K562 (cell line): ENCODE measurements at regions not wholly inside any gene's neighbourhood (a gene's known extent, or its start where the extent isn't known, plus 50 kb on each side); places are given as distances from the start of the nearest gene placed in this dataset.

ENCODE experiments used
- COPS2 ChIP-seq: fragments of 450-650 bp; conservative IDR thresholded peaks from 2 replicates; pipeline ENCODE4 v1.6.1; 2016; ENCODE audit warnings: mild to moderate bottlenecking, moderate library complexity
- CXXC5 ChIP-seq: fragments of 250-450 bp; sonication (Bioruptor Pico); IDR thresholded peaks from 2 replicates; pipeline ENCODE4 v1.8.0; 2022; ENCODE audit warnings: inconsistent platforms, mild to moderate bottlenecking, moderate library complexity
- E2F1 ChIP-seq: sonication (generic); formaldehyde crosslinking; IDR thresholded peaks from 2 replicates; pipeline ENCODE4 v1.8.1; 2023; ENCODE audit warnings: mild to moderate bottlenecking, missing genetic modification reagents, moderate library complexity
- FOXA3 ChIP-seq, 2 experiments: fragments of 450-650 bp in 1 of 2; sonication (generic) in 1 of 2; formaldehyde crosslinking; IDR thresholded peaks in 1 of 2; conservative IDR thresholded peaks in 1 of 2; 2 replicates each; pipeline versions ENCODE4 v1.4.0 to v1.8.0; 2020 to 2022; ENCODE audit warnings: mild to moderate bottlenecking in 2 of 2, missing genetic modification reagents in 1 of 2
- FOXK1 ChIP-seq: sonication (generic); formaldehyde crosslinking; IDR thresholded peaks from 2 replicates; pipeline ENCODE4 v1.8.0; 2022; ENCODE audit warnings: missing genetic modification reagents, mild to moderate bottlenecking, borderline replicate concordance
- HCFC1 ChIP-seq: IDR thresholded peaks from 2 replicates; pipeline ENCODE4 v1.6.1; 2012; ENCODE audit warnings: low read depth, low read length, improper control_type of control experiment
- KDM2B ChIP-seq: fragments of 250-450 bp; sonication (Bioruptor Pico); IDR thresholded peaks from 2 replicates; pipeline ENCODE4 v1.8.0; 2021; ENCODE audit warnings: mild to moderate bottlenecking, moderate library complexity
- KLF6 ChIP-seq: fragments of 250-450 bp; sonication (Bioruptor Pico); IDR thresholded peaks from 2 replicates; pipeline ENCODE4 v1.4.0; 2020; ENCODE audit warnings: mild to moderate bottlenecking, moderate library complexity, borderline replicate concordance
- L3MBTL2 ChIP-seq: fragments of 450-650 bp; IDR thresholded peaks from 2 replicates; pipeline ENCODE4 v1.6.1; 2016; ENCODE audit warnings: mild to moderate bottlenecking, moderate library complexity
- RFX7 ChIP-seq: fragments of 250-450 bp; sonication (Bioruptor Pico); IDR thresholded peaks from 2 replicates; pipeline ENCODE4 v1.5.1; 2021; ENCODE audit warnings: mild to moderate bottlenecking
- SAFB2 ChIP-seq: fragments of 200-400 bp; formaldehyde crosslinking; IDR thresholded peaks from 2 replicates; pipeline ENCODE4 v1.6.1; 2018; ENCODE audit warnings: borderline replicate concordance, low read length, low read depth, moderate library complexity; ENCODE audit not compliant: severe bottlenecking
- ZBED1 ChIP-seq: IDR thresholded peaks from 2 replicates; pipeline ENCODE4 v1.6.1; 2014
- ZBTB7A ChIP-seq: IDR thresholded peaks from 2 replicates; pipeline ENCODE4 v1.6.1; 2011; ENCODE audit warnings: low read depth, mild to moderate bottlenecking, low read length, moderate library complexity, borderline replicate concordance; ENCODE audit not compliant: control insufficient read depth
- ZFX ChIP-seq: sonication (generic); formaldehyde crosslinking; IDR thresholded peaks from 2 replicates; pipeline ENCODE4 v1.8.0; 2022; ENCODE audit warnings: mild to moderate bottlenecking, missing genetic modification reagents, moderate library complexity
- ZKSCAN8 ChIP-seq: fragments of 200-800 bp; sonication (Bioruptor generic); IDR thresholded peaks from 2 replicates; pipeline ENCODE4 v1.6.1; 2016; ENCODE audit warnings: missing genetic modification characterization, missing compliant biosample characterization
- ZNF212 ChIP-seq: fragments of 450-650 bp; formaldehyde crosslinking; IDR thresholded peaks from 2 replicates; pipeline ENCODE4 v1.4.0; 2020; ENCODE audit warnings: mild to moderate bottlenecking
- ZNF589 ChIP-seq: fragments of 200-800 bp; sonication (Bioruptor generic); IDR thresholded peaks from 2 replicates; pipeline ENCODE4 v1.6.1; 2016; ENCODE audit warnings: low read depth, missing genetic modification characterization, missing compliant biosample characterization
- TF ChIP-seq, protein P1 (sequence below): fragments of 250-450 bp; sonication (Bioruptor Pico); IDR thresholded peaks from 2 replicates; pipeline ENCODE4 v1.5.1; 2021; ENCODE audit warnings: mild to moderate bottlenecking
- TF ChIP-seq, protein P2 (sequence below): fragments of 450-650 bp; IDR thresholded peaks from 2 replicates; pipeline ENCODE4 v1.6.1; 2018; ENCODE audit not compliant: partially characterized antibody
- TF ChIP-seq, protein P3 (sequence below): sonication (generic); formaldehyde crosslinking; IDR thresholded peaks from 2 replicates; pipeline ENCODE4 v1.5.0; 2020; ENCODE audit warnings: missing genetic modification reagents

GRCh38 chr2:19786408-19787058 is 115.2 kb downstream of the TTC32 start (continued):
- TF ChIP-seq HCFC1 (no peak), RFX7 (no peak), ZBED1 (no peak), KLF6 (CRISPR knock-in tag) (no peak), L3MBTL2 (peak; percentile 79), ZFX (no peak; the same call in 1 of the 2 replicates), CXXC5 (0 out of 2 replicates have a peak, but pooled peaks have one; percentile 42), ZNF212 (no peak), KDM2B (no peak), COPS2 (no peak), E2F1 (CRISPR knock-in tag) (no peak), FOXK1 (CRISPR knock-in tag) (no peak), ZBTB7A (no peak), SAFB2 (no peak), ZKSCAN8 (CRISPR knock-in tag) (no peak), FOXA3 (CRISPR knock-in tag; conservative IDR thresholded peaks at IDR 0.05 in 1 of 2, IDR thresholded peaks at IDR 0.05 in 1 of 2) (no peak), ZNF589 (CRISPR knock-in tag) (no peak; the same call in 1 of the 2 replicates)
- TF ChIP-seq, protein P1, sequence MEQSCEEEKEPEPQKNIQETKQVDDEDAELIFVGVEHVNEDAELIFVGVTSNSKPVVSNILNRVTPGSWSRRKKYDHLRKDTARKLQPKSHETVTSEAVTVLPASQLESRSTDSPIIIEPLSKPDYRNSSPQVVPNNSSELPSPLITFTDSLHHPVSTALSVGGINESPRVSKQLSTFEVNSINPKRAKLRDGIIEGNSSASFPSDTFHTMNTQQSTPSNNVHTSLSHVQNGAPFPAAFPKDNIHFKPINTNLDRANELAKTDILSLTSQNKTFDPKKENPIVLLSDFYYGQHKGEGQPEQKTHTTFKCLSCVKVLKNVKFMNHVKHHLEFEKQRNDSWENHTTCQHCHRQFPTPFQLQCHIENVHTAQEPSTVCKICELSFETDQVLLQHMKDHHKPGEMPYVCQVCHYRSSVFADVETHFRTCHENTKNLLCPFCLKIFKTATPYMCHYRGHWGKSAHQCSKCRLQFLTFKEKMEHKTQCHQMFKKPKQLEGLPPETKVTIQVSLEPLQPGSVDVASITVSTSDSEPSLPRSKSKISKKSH (CRISPR knock-in tag): no peak
- TF ChIP-seq, protein P2, sequence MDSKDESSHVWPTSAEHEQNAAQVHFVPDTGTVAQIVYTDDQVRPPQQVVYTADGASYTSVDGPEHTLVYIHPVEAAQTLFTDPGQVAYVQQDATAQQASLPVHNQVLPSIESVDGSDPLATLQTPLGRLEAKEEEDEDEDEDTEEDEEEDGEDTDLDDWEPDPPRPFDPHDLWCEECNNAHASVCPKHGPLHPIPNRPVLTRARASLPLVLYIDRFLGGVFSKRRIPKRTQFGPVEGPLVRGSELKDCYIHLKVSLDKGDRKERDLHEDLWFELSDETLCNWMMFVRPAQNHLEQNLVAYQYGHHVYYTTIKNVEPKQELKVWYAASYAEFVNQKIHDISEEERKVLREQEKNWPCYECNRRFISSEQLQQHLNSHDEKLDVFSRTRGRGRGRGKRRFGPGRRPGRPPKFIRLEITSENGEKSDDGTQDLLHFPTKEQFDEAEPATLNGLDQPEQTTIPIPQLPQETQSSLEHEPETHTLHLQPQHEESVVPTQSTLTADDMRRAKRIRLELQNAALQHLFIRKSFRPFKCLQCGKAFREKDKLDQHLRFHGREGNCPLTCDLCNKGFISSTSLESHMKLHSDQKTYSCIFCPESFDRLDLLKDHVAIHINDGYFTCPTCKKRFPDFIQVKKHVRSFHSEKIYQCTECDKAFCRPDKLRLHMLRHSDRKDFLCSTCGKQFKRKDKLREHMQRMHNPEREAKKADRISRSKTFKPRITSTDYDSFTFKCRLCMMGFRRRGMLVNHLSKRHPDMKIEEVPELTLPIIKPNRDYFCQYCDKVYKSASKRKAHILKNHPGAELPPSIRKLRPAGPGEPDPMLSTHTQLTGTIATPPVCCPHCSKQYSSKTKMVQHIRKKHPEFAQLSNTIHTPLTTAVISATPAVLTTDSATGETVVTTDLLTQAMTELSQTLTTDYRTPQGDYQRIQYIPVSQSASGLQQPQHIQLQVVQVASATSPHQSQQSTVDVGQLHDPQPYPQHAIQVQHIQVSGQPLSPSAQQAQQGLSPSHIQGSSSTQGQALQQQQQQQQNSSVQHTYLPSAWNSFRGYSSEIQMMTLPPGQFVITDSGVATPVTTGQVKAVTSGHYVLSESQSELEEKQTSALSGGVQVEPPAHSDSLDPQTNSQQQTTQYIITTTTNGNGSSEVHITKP: peak; percentile 43
- TF ChIP-seq, protein P3, sequence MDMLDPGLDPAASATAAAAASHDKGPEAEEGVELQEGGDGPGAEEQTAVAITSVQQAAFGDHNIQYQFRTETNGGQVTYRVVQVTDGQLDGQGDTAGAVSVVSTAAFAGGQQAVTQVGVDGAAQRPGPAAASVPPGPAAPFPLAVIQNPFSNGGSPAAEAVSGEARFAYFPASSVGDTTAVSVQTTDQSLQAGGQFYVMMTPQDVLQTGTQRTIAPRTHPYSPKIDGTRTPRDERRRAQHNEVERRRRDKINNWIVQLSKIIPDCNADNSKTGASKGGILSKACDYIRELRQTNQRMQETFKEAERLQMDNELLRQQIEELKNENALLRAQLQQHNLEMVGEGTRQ (CRISPR knock-in tag): no peak
